Natural killer cell (primary cell): ENCODE measurements at regions not wholly inside any gene's neighbourhood (a gene's known extent, or its start where the extent isn't known, plus 50 kb on each side); places are given as distances from the start of the nearest gene placed in this dataset.

Experiments used
- ATAC-seq, 3 donors: fragments of 150-1000 bp in 2 of 3; fragments of 200-7000 bp in 1 of 3; cut with Tn5 transposase; 1 replicate in 1 of 3; 2 replicates in 2 of 3; pipeline ENCODE4 v1.10.0; 2021; ENCODE audit warnings: mild to moderate bottlenecking in 2 of 3, moderate library complexity in 2 of 3
- DNase-seq, 2 donors: peaks; one replicate each; pipeline versions ENCODE4 v3.0.0 to v3.0.0-alpha.2; 2013 to 2021; ENCODE audit warnings: mixed read lengths in 1 of 2
- H3K27ac ChIP-seq: one replicate; pipeline ENCODE4 v1.5.1; 2013; ENCODE audit warnings: mild to moderate bottlenecking, low read length
- H3K27me3 ChIP-seq: one replicate; pipeline ENCODE4 v1.6.1; 2013; ENCODE audit warnings: low read length; ENCODE audit not compliant: control insufficient read depth, insufficient read depth
- H3K36me3 ChIP-seq: one replicate; pipeline ENCODE4 v1.6.1; 2013; ENCODE audit warnings: low read length; ENCODE audit not compliant: control insufficient read depth, insufficient read depth
- H3K4me1 ChIP-seq: one replicate; pipeline ENCODE4 v1.6.1; 2013; ENCODE audit warnings: low read length; ENCODE audit not compliant: control insufficient read depth, insufficient read depth
- H3K4me3 ChIP-seq: one replicate; pipeline ENCODE4 v1.5.1; 2013; ENCODE audit warnings: low read length
- H3K9me3 ChIP-seq: one replicate; pipeline ENCODE4 v1.6.1; 2013; ENCODE audit warnings: low read length; ENCODE audit not compliant: control insufficient read depth, insufficient read depth
- H3K27ac Mint-ChIP-seq, 2 donors: one replicate each; pipeline ENCODE4 v1.8.0; 2022; ENCODE audit warnings: mild to moderate bottlenecking in 2 of 2, mixed read lengths in 2 of 2, moderate library complexity in 1 of 2
- H3K27me3 Mint-ChIP-seq, 2 donors: one replicate each; pipeline ENCODE4 v1.8.0; 2022; ENCODE audit warnings: low read depth in 2 of 2, mixed read lengths in 2 of 2
- H3K36me3 Mint-ChIP-seq: one replicate; pipeline ENCODE4 v1.8.0; 2022; ENCODE audit warnings: mixed read lengths
- H3K4me1 Mint-ChIP-seq, 2 donors: one replicate each; pipeline ENCODE4 v1.8.0; 2022; ENCODE audit warnings: mixed read lengths in 2 of 2
- H3K4me3 Mint-ChIP-seq: one replicate; pipeline ENCODE4 v1.8.0; 2022; ENCODE audit warnings: mild to moderate bottlenecking, moderate library complexity, mixed read lengths
- H3K9me3 Mint-ChIP-seq, 2 donors: one replicate each; pipeline ENCODE4 v1.8.0; 2022; ENCODE audit warnings: mixed read lengths in 2 of 2
- CTCF ChIP-seq: fragments of 200-600 bp; IDR thresholded peaks from one replicate; pipeline ENCODE4 v1.8.0; 2022; ENCODE audit warnings: antibody characterized with exemption
- WGBS: methylation state at CpG from one replicate; pipeline ENCODE4 v1.1.7; 2013; ENCODE audit warnings: missing lambda C conversion rate; ENCODE audit not compliant: insufficient coverage; 5-methylcytosine and 5-hydroxymethylcytosine counted together
- intact Hi-C: fragments of 100-400 bp; cut with micrococcal nuclease; formaldehyde crosslinking; loops from one replicate; pipeline ENCODE4 v1.14.2; 2022

GRCh38 chr4:143127621-143128020 is 57.1 kb upstream of the USP38 start:
- Mint-ChIP-seq H3K9me3 (peaks cover 2 to 3% of the 10 kb centered on the region in 2 donors), H3K4me3 (no peak overlapping the region), H3K27me3 (peaks cover 0 to 3% of the 10 kb centered on the region in 2 donors), H3K4me1 (no peaks in the 10 kb centered on the region), H3K27ac (no peak overlapping the region), H3K36me3 (no peaks in the 10 kb centered on the region)
- Histone ChIP-seq H3K36me3 (no peaks in the 10 kb centered on the region), H3K27ac (no peak overlapping the region), H3K4me3 (no peak overlapping the region), H3K4me1 (no peaks in the 10 kb centered on the region), H3K9me3 (no peaks in the 10 kb centered on the region), H3K27me3 (no peaks in the 10 kb centered on the region)
- no peak for TF ChIP-seq CTCF
- DNase-seq (no peak), ATAC-seq (no peak)
- intact Hi-C loops, result no loop called here

GRCh38 chr4:143133977-143134376 is 50.7 kb upstream of the USP38 start:
- Histone ChIP-seq H3K27ac (no peak overlapping the region), H3K27me3 (no peaks in the 10 kb centered on the region), H3K4me1 (no peaks in the 10 kb centered on the region), H3K36me3 (no peaks in the 10 kb centered on the region), H3K4me3 (no peak overlapping the region), H3K9me3 (no peaks in the 10 kb centered on the region)
- Mint-ChIP-seq H3K27ac (no peak overlapping the region), H3K4me3 (no peak overlapping the region), H3K27me3 (no peaks in the 10 kb centered on the region), H3K4me1 (no peaks in the 10 kb centered on the region), H3K9me3 (no peaks in the 10 kb centered on the region), H3K36me3 (no peaks in the 10 kb centered on the region)
- intact Hi-C loops, result no loop called here
- TF ChIP-seq CTCF, result no peak
- no CpG with 5 or more reads among the region's 1 CpG for WGBS
- DNase-seq, result no peak
- ATAC-seq, result no peak
